ENCODE measurements at regions not wholly inside any gene's neighbourhood (a gene's known extent, or its start where the extent isn't known, plus 50 kb on each side); places are given as distances from the start of the nearest gene placed in this dataset.
"Not testable (repeated sequence)": the region's sequence is repeated elsewhere in the genome, so short reads cannot be mapped to it uniquely, and the experiment has no call there.

GRCh38 chr2:167794554-167795255 is 452.7 kb downstream of the STK39 start:
- no peak for DNase-seq (ENCODE audit: low read depth, low spot score)

DNA sequence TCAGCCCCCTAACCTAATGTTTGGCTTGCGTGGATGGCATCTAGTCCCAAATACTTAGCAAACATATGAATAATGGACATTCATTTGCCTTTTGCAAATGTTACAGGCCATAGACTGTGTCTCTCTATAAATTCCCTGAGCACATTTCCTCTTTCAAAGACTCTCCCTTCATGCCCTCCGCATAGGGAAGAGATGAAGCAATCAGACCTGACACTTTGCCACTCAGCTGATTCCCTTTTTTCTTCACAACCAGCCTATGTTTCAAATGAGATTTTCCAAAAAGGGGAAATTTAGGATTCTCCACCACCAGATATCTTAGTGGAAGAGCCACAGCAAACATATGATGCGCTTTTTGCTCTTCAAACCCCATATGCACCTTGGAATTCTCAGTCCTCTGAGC is 453.7 kb downstream of the STK39 start:
- DNase-seq (ENCODE audit: low read depth, low spot score), result no peak

DNA sequence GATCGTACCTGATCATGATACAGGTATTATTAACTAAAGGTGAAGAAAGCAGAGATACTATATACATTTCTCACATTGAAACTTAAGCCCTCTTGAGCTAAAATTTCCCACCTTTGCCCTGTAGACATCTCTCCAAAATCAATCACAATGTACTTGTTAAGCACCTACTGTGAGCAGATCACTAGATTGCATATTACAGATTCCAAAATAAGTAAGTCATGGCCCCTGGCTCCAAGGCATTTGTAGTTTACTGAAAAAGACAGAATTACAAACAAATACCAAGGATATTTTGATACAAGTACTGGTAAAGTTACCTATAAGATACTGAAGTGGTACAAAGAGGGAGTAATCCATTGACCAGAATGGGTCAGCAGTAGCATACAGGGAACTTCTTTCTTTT is 455.3 kb downstream of the STK39 start:
- no peak for DNase-seq (ENCODE audit: low read depth, low spot score)

- DNase-seq (ENCODE audit: low read depth, low spot score), result no peak
Observed at GRCh38 chr2:167790781-167791450, 456.5 kb downstream of the STK39 start.

DNA sequence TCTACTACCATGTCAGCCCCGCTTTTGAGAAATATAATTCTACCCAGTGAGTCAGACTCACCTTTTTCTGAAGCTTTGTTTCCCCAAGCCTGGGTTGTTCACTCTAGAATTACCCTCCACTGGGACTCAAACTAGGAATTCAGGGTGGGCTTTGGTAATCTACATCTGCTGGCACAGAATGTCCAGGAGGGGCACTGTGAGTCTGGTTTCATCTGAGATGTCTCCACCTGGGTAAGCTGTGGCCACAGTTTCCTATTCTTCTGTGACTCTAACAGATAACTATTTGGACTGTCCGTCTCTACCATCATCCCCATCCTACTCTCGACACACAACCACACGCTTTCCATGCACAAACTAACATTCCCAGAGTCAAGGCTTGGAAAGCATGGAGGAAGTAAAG is 457.2 kb downstream of the STK39 start:
- no peak for DNase-seq (ENCODE audit: low read depth, low spot score)

DNA sequence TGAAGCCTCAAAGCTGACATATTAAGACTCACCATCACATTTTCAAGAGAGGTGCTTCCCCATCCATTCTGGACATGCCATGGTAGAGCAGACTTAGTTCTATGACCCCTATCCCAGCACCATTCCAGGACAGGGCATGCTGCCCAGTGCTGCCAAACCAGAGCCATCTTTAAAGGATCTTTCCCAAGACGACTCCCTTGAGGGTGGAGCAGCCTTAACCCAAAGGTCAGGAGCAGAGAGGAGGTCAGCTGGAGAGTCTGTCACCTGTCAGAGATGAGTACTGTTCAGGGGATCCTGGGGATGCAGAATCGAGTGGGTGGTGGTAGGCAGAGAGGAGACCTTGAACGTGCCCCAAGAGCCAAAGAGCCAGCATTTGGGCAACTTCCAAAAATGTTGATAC is 459.8 kb downstream of the STK39 start:
- DNase-seq (ENCODE audit: low read depth, low spot score), result no peak

DNA sequence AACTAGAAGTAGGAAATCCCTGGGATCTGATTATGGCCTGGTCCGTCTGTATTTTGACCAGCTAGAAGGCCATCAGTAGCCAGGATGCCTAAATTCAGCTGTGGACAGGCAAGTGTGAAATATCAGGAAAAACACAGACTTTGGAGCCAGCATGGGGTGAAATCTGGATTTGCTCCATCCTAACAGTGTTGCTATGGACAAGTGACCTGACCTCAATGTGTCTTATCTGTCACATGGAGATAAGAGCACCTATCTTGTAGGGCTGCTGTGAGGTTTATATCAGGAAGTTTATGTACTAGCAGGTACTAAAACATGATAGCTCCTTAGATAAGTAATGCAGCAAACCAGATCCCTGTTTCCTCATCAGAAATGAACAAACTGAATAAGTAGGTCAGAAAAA is 460.4 kb downstream of the STK39 start:
- no peak for DNase-seq (ENCODE audit: low read depth, low spot score)

DNA sequence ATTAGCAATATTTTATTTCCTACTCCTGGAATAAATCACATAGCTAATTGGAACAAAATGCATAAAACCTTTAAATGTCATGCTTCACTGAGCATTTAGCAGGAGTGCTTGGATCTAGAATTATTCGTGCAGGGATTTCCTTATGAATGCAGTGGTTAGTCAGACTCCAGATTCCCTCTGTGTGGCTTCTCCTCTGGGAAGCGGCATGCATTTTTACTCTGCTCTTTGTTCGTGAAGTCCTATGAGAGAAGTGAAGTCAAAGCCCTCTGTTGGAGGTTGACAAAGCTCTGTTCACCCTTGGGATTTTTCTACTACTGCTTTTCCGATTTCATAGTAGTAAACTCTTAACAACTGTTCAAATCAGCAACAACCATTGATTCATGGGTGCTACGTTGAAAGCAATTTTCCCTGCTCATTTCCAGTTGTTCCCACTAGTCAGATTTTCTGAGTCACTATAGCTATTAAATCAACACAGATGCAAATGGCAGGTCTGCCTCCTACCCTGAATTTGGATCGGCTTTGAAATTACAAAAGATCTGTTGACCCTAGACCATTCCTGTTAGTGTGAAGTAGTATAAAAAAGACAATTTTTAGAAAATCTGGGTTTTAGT is 461.7 kb downstream of the STK39 start:
- peak; percentile 81 for DNase-seq (ENCODE audit: low read depth, low spot score)

DNA sequence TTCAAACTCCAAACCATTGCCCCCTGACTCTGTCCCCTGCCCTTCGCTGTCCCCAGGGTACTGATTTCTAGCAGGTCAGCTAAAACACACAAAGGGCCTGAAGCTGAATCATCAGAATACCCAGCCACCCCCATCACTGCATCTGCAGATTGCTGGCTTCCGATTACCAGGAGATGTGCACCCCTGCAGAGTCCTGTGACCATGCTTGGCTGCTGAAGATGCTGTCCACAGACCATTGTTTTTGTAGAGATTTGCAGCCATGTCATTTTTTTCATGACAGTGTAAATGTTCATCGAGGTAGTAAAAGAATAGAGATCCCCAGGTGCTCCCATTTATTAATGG is 463.3 kb downstream of the STK39 start:
- DNase-seq (ENCODE audit: low read depth, low spot score), result no peak

GRCh38 chr2:167783261-167784083 is 463.9 kb downstream of the STK39 start:
- peak; percentile 94 for DNase-seq (ENCODE audit: low read depth, low spot score)

- not testable (repeated sequence) for DNase-seq (ENCODE audit: low read depth, low spot score)
Observed at GRCh38 chr2:167781629-167782028, 465.8 kb downstream of the STK39 start.

GRCh38 chr2:167776359-167776758 is 471.0 kb downstream of the STK39 start:
- DNase-seq (ENCODE audit: low read depth, low spot score), result no peak

- DNase-seq (ENCODE audit: low read depth, low spot score), result no peak
Observed at GRCh38 chr2:167771628-167772027, 475.8 kb downstream of the STK39 start.

DNA sequence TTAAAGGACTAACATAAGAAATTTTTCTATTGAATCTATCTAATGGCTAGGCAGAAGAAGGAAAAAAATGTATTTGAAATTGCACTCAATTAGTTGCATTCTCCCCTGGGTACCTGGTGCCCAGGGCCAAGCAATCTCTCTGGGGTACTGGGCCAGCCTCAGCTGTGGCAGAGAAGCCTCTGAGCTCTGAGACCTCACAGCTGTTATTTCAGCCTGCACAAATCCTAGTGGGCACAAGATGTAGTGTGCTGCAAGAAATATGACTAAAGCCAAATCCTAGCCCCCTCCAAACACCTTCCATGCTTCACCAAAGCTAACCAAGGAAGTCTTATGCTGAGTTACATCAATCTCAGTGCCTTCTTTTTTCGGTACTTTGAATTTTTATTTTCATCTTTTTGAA is 478.4 kb downstream of the STK39 start:
- DNase-seq (ENCODE audit: low read depth, low spot score), result no peak

- no peak for DNase-seq (ENCODE audit: low read depth, low spot score)
Observed at GRCh38 chr2:167767830-167768229, 479.6 kb downstream of the STK39 start.

DNA sequence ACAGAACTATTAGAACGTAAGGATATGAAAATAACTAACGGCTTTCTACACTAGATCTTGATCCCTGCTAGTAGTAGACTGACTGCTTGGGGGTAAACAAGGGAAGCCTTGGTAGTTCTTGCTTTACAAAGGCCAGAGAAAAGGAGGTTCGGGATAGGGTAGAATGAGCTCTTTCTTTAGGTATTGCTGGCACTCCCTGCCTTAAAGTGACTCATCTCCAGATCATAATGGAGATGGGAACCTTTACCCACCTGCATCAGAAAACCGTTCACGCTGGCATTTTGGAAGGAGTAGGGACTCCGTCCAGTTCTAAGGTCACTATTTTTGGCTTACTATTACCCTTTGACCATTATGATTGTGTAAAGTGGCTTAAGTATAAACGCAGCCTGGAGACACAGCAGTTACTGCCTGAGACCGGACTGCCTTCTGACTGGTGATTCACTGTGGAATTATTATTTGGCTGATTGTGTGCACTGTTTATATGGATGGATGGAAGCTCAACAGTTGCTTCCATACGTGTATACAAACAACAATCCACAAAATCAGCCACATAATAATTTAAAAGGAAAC is 482.5 kb downstream of the STK39 start:
- DNase-seq (ENCODE audit: low read depth, low spot score), result no peak

DNA sequence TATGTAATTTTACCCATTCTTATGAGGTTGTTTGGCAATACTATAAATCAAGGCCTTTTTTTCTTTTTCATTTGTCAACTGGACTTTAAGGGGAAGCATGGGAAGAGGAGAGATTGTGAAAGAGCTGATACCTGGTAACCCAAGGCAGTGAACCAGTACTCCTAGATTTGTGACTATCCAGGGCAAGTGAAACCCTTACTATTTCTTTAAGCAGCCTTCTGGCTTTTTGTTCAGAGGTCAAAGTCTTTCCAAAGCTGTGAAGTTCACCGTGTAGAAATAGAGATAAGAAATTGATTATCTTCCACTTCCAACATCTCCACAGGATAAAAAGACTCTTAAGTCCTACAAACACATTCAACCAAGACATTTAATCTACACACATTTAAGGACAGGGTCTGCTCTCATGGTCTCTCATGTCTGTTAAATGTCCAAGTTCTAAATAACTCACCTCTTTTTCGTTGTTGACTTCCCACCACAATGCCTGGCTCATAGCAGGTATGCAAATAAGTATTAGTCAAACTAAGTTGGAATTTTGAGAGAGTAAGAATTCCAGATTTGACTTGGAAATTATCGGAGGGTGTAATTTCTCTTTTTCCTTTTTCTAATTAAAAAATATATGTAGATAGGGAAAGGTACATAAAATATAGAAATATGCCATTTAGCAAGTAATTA is 485.8 kb downstream of the STK39 start:
- peak; percentile 29 for DNase-seq (ENCODE audit: low read depth, low spot score)

- no peak for DNase-seq (ENCODE audit: low read depth, low spot score)
Observed at GRCh38 chr2:167759531-167759930, 487.9 kb downstream of the STK39 start.

- no peak for DNase-seq (ENCODE audit: low read depth, low spot score)
Observed at GRCh38 chr2:167758292-167758691, 489.1 kb downstream of the STK39 start.

DNA sequence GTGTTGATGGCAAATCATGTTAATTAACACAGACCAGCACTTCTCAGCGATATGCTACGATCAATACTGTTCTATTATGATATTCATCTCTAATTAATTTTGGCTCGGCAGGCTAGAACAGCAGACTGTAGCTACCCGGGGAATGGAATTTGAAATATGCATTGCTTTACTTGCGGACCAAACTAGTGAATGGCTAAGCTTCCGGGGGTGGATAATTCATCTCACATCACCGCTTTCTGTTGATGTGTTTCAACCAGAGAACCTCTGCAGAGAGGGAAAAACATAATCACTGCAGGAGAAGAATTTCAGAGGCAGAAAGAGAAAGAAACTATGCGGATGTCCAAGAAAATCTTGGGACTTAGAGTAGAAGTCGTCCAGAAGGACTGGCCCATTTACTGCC is 490.9 kb downstream of the STK39 start:
- DNase-seq (ENCODE audit: low read depth, low spot score), result peak; percentile 90

DNA sequence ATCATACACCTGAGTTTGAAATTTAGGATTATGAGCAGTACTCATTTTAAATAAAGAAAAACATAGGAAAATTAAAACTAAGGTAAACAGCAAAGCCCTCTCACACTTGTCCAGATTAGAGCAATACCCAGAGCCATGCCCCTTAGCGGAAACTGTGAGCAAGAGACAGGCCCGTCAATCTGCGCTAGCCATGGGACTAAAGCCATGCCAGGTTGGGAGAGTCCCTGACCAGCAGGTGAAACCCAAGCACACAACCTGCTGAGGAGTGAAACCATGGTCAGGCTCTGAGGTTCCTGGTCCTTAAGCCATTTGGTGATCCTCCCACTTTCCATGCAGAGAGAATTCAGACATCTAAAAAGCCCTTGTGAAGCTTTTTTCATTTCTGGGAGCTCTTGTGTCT is 494.3 kb downstream of the STK39 start:
- no peak for DNase-seq (ENCODE audit: low read depth, low spot score)

All from astrocyte of the hippocampus (primary cell).